Mucosa of gallbladder (tissue), 1 donor: ENCODE measurements at regions not wholly inside any gene's neighbourhood (a gene's known extent, or its start where the extent isn't known, plus 50 kb on each side); places are given as distances from the start of the nearest gene placed in this dataset.

Experiments
- DNase-seq: peaks from one replicate; pipeline ENCODE4 v3.0.0-alpha.2; 2020; ENCODE audit warnings: low spot score
- donor health status: DM: no; HTN: no; CAD: no.

DNA sequence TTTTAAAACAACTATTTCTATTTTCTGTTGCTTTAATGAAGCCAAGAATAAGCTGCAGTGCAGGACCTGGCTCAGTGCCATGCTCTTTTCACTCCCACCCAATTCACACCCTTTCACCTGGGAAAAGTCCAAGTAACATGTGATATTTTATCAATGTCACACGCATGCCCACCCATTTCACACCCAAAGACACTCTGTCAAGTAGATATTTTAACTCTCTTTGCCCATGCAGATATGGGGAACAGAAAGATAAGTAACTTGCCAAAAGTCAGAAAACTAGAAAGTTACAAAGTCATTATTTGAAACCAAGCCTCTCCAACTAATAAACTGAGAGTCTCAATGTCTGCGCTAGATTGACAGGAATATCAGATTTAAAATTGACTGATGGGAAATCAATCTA is 706.7 kb upstream of the PHF14 start:
- no peak for DNase-seq

DNA sequence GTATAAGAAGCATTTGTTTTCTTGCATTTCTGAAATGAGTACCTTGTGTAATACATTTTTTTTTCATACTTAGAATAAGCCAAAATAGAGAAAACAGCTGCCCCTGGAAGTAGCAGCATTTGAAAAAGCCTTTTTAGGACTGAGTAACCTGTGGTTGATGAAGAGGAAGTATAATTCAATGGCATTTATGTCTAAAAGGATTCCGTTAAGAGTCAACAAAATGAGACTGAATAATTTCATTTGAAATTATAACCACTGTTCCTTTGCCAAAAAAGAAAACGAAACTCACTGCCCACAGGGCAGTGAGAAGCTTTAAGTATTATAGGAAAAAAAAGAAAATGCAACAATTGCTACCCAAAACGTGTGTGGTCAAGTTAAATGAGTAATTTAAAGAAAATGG is 705.6 kb upstream of the PHF14 start:
- DNase-seq: no peak

GRCh38 chr7:10282909-10283308 is 690.8 kb upstream of the PHF14 start:
- DNase-seq: no peak

GRCh38 chr7:10284001-10284400 is 689.7 kb upstream of the PHF14 start:
- no peak for DNase-seq

DNA sequence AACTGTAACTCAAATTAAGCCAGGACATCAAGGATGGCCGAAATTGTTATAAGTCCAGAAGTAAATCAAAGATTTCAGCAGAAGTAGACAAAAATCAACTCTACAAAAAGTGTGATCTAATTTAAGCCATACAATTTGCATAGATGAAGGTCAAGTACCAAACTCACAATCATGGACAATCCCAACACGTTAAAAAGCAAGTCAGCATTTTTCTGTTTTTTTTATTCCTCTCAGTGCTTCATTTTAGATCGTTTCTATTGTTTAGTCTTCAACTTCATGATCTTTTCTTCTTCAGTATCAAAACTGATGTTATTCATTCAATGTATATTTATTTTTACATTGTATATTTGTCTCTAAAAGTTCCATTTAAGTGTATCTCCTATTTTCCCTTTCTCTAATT is 674.3 kb upstream of the PHF14 start:
- no peak for DNase-seq

DNA sequence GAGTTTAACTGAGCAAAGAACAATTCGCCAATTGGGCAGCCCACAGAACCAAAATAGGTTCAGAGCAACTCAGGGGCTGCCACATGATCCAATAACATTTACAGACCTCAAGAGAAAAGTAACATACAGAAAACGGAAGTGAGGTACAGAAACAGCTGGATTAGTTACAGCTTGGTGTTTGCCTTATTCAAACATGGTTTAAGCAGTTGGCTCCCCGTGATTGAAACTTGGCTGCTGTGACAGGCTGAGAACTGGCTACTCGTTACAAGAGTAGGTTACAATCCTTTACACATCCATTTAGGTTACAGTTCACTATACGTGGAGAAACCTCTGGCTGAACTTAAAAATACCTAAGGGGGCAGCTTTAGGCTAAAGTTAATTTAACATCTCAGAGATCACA is 673.1 kb upstream of the PHF14 start:
- DNase-seq: no peak

GRCh38 chr7:10308276-10308675 is 665.4 kb upstream of the PHF14 start:
- no peak for DNase-seq

DNA sequence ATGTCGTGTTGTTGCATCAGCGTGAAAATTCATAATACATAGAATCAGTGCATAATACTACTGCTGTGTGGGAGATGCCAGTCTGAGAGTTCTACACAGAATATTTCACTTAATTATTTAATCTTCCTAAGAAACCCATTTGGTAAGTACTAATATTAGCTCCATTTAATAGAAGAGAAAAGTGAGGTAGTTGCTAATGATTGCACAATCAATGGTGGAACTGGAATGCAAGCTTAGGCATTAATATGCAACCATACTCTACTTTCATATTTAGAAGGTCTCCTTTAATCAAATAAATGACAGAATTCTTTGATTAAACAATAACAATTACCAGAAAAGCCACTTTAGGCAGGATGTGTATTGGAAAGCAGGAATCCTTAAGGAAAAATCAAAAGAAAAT is 660.7 kb upstream of the PHF14 start:
- no peak for DNase-seq

DNA sequence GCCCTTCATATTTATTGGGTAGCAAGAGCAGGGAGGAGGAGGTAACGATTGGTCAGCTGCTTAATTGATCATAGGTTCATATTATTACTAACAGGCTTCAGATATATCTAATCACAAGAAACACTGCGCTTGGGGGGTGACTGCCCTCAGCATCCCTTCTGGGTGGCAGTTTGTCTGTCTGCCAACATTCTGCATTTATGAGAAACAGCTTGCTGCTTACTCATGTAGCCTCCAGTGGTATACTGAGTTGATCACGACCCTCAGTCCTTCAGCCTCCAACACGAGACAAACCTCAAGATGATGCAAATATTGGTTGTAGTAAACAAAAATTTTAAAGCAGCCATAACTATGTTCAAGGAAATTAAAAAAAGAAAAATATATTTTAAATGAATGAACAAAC is 657.8 kb upstream of the PHF14 start:
- no peak for DNase-seq

- DNase-seq: no peak
Observed at GRCh38 chr7:10316488-10316887, 657.2 kb upstream of the PHF14 start.

DNA sequence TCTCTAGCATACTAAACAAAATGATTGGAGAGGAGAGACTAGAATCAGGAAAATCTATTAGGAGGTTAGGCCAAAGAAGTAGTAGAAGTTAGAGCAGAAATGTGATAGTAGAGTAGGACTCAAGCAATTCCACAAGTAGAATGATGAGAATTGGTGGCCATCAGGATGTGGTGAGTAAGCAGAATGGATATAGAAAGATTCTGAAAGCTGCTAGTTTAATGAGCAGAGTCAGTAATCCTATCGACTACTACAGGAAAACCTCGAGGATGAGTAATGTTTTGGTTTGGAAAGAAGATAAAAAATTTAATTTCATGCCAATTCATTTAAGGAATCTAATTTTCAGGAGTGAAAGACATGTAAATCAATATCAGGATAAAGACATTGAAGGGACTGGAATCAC is 648.3 kb upstream of the PHF14 start:
- no peak for DNase-seq

GRCh38 chr7:10343108-10343507 is 630.6 kb upstream of the PHF14 start:
- DNase-seq: no peak

DNA sequence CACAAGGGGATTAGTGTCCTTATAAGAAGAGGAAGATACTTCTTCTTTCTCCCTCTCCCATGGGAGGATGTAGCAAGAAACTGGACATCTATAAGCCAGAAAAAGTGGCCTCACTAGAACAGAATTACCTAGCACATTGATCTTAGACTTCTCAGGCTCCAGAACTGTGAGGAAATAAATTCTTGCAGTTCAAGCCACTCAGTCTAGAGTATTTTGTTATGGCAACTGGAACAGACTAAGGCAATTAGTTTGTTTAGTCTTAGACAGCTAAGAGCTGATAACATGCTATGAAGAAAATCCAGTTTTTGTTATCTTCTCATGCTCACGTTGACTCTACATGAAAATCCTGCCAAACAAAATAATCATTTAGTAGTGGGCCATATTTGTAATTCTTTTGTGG is 627.6 kb upstream of the PHF14 start:
- no peak for DNase-seq

- no peak for DNase-seq
Observed at GRCh38 chr7:10355816-10356215, 617.9 kb upstream of the PHF14 start.

- DNase-seq: no peak
Observed at GRCh38 chr7:10360050-10360449, 613.6 kb upstream of the PHF14 start.

DNA sequence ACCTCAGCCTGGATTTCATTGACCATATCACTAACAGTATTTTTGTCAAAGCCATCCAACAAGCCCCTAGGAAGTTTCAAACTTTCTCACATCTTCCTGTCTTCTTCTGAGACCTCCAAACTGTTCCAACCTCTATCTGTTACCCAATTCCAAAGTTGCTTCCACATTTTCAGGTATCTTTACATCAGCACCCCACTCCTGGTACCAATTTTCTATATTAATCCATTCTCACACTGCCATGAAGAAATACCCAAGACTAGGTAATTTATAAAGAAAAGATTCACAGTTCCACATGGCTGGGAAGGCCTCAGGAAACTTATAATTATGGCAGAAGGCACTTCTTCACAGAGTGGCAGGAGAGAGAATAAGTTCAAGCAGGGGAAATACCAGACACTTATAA is 571.9 kb upstream of the PHF14 start:
- no peak for DNase-seq

GRCh38 chr7:10412422-10413019 is 561.2 kb upstream of the PHF14 start:
- peak; percentile 26 for DNase-seq

GRCh38 chr7:10418985-10419384 is 554.7 kb upstream of the PHF14 start:
- DNase-seq: no peak

GRCh38 chr7:10429031-10429430 is 544.6 kb upstream of the PHF14 start:
- DNase-seq: no peak

GRCh38 chr7:10429511-10429910 is 544.2 kb upstream of the PHF14 start:
- no peak for DNase-seq

DNA sequence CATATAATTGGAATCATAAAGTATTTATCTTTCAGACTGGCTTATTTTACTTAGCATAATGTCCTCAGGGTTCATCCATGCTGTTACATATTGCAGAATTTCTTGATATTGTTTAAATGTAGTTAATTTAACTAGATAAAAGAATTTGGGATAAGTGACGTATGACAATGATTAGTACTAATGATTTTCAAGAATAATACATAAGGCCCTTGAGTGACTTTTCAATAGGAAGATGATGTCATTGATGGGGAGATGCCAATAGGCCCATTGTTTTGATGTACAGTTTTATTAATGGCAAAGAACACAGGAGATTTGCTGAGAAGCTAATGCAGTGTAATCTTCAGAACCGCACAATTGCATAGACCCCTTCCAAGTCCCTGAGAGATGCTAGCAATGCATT is 537.4 kb upstream of the PHF14 start:
- DNase-seq: no peak

DNA sequence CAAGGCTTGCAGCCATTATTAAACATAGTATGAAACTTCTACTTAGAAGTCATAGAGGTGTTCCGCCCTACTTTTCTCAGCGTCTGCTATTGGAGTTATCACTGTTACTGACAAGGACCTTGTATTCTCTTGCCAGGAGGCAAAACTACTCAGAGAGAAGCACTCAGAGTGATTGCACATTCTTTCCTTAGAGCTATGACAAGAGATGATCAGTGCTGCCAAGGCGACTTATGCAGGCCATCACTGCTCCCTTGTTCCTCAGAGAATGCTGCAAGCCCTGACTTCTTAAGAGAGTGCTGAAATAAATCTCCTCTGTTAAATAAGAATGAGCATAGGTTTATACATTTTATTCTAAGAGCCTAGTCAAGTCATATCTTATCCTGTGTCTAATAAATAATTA is 534.6 kb upstream of the PHF14 start:
- DNase-seq: no peak

DNA sequence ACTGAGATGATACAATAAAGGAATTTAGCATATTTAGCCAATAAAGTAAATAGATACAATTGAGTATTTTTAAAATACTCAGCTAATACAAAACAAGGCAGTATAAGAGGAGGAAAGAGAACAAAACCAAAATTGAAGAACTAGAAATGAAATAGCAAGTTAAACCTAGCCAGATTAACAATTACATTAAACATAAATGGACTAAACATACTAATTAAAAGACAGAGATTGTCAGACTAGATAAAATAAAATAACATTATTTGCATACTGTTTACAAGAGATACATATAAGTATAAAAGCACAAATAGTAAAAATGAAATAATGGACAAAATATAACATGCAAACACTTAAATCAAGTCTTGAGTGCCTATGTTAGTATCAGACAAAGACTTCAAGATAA is 517.7 kb upstream of the PHF14 start:
- no peak for DNase-seq

- DNase-seq: no peak
Observed at GRCh38 chr7:10460474-10460873, 513.2 kb upstream of the PHF14 start.

- no peak for DNase-seq
Observed at GRCh38 chr7:10463701-10464100, 510.0 kb upstream of the PHF14 start.
